NOMO-1 treated with DMSO at 0.1 percent for 48 hours (cell line): ENCODE measurements at regions not wholly inside any gene's neighbourhood (a gene's known extent, or its start where the extent isn't known, plus 50 kb on each side); places are given as distances from the start of the nearest gene placed in this dataset.
A peak's percentile ranks its signal among the peaks of the same experiment; 100 is the strongest.
"Not testable (repeated sequence)": the region's sequence is repeated elsewhere in the genome, so short reads cannot be mapped to it uniquely, and the experiment has no call there.

ENCODE experiments used
- DNase-seq: peaks from one replicate; lab custom pipeline; 2025; ENCODE audit not compliant: unreplicated experiment; lab: John Stamatoyannopoulos, UW

DNA sequence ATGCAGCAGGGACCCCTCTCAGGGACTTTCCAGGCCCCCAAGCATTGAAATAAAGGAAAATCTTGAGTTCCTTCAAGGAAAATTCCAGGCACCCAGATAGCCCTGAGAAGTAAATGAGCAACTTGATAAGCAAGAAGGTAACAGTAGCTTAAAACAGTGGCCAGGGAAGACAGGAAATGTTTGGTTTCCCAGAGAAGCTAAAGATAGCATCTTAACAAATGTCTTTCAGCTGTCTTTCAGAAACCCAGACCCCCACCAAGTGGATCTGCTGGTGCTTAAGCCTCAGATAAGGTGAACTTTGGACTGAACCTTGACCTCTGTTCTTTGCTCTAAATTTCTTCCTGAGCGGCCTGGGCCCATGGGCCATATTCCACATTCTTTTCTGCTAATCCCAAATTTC lies 117.8 kb upstream of the CST7 start:
- no peak for DNase-seq

DNA sequence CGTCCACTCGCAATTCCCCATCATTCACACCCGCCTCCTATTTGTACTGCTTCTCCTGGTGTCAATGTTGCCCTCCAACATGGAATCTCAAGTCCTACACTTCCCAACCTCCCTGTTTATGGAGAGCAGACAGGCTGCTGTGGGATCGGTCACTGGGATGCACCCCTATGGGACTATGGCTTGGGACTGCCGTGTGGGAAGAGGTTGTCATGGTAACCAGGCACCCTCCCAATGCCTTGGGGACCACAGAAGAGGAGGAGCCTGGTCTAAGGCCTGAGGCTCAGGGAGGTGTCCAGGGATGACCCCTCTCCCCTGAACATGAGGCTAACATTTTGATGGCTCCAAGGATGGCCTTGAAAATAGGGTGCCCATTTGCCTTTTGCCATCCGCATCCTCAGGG lies 116.6 kb upstream of the CST7 start:
- no peak for DNase-seq

DNA sequence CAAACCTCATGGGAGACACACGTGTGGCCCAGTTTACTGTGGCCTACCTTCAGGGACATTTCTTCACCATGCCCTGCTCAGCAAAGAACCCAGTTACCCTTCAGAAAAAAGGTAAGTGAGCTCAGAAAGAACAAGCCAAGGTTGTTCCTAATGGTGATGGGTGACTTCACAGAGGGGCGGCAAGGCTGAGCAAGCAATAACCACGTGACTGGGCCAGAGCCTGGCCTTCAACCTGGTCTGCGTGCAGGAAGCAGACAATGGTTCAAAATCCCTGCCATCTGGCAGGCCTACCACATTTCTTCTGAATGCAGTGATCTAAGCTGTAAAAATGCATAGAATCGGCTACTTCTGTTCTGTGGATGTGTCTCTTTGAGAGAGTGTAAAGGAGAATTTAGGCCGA lies 115.5 kb upstream of the CST7 start:
- DNase-seq, result no peak

DNA sequence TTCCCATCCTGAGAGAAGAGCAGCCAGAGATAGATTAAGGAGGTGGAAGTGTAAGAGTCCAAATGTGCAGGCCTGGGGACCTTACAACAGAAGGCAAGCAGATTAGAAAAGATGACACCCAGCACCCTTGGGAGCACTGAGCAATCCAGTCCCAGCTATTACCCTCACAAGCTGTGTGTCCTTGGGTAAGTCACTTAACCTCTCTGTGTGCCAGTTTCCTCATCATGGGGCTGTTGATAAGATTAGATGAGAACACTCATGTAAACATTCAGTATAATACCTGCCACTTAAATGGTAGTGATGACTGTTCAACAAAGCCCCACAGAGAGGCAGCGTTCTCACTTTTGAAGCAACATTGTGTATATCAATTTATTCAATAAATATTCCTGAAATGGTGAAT lies 114.8 kb upstream of the CST7 start:
- DNase-seq, result no peak

DNA sequence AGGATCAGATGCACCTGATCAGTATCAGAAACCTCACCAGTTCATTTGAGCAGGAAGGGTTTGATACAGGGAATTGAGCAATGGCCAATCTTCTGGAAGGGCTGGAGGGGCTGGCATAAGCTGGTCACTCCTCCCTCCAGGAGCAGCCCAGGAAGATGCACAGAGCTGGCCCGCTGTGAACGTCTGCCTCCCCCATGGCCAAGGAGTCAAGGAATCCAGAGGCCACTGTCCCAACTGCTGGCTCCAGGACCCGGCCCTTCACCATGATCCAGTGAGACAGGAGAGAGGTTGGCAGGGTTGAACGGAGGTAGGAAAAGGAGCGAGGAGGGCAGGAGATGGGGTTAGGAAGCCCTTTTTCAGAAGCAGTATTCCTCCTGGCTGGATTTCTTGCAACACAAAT lies 113.9 kb upstream of the CST7 start:
- DNase-seq, result no peak

DNA sequence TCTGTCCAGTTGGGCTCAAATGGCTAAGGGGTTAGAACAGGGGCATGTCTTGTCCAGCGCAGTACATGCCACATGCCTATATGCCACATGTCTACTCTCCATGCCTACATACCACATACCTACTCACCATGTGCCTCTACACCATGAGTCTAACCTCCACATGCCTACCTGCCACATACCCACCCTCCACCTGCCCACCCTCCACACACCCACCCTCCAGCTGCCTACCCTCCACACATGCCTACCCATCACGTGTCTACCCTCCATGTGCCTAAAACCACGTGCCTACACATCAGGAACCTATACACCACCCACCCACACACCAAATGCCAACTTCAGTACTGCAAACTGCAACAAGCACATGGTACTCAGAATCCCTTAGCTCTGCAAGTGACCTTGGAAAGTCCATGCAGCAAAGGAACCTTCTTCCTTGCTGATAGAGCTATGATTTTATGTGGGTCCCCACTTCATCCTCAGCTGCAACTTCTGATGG lies 113.0 kb upstream of the CST7 start:
- no peak for DNase-seq

DNA sequence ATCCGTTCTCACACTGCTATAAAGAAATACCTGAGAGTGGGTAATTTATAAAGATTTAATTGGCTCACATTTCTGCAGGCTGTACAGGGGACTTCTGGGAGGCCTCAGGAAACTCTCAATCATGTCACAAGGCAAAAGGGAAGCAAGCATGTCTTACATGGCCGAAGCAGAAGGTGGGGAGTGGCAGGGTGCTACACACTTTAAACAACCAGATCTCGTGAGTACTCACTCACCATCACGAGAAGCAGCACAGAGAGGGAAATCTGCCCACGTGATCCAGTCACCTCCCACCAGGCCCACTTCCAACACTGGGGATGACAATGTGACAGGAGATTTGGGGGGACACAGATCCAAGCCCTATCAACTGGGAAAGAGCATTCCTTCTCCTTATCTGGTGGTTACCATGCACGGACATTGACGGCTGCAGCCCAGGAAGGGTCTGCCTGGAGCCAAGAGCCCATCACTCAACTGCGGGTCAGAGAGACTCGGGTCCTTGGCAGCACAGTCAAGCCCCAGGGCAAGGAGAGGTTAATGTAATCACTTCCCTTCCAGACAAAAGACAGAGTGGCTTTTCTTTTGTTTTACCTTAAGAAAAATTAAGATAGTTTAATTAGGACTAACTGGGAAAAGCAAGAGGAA lies 112.3 kb upstream of the CST7 start:
- no peak for DNase-seq

DNA sequence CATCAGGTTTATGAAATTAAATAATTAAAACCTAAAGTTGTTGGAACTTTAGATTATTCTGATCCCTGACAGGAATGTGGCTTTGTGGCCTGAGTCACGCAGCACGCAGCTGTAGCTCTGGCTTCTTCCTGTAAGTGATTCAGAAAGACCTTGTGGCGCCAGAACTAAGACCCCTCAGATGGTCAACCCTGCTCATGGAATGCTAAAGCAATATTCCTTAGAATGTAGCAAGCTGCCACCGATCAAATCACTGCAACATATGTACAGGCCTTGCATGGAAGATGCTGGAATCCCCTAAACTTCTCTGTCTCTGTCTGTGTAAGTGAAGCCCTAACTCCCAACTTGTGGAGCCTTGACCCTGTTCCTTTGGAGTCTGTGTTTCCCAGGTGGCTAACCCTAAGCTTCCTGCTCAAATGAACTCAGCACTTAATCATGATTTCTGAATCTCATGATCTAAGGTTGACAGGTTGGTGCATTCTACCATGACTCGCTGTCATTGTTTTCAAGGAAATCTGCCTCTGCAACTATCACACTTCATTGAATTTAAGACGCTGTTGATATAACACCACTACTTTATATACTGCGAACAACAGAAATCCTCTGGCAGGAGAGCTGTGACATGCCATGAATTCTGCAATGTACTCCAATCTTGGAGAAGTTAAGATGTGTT lies 111.2 kb upstream of the CST7 start:
- no peak for DNase-seq

DNA sequence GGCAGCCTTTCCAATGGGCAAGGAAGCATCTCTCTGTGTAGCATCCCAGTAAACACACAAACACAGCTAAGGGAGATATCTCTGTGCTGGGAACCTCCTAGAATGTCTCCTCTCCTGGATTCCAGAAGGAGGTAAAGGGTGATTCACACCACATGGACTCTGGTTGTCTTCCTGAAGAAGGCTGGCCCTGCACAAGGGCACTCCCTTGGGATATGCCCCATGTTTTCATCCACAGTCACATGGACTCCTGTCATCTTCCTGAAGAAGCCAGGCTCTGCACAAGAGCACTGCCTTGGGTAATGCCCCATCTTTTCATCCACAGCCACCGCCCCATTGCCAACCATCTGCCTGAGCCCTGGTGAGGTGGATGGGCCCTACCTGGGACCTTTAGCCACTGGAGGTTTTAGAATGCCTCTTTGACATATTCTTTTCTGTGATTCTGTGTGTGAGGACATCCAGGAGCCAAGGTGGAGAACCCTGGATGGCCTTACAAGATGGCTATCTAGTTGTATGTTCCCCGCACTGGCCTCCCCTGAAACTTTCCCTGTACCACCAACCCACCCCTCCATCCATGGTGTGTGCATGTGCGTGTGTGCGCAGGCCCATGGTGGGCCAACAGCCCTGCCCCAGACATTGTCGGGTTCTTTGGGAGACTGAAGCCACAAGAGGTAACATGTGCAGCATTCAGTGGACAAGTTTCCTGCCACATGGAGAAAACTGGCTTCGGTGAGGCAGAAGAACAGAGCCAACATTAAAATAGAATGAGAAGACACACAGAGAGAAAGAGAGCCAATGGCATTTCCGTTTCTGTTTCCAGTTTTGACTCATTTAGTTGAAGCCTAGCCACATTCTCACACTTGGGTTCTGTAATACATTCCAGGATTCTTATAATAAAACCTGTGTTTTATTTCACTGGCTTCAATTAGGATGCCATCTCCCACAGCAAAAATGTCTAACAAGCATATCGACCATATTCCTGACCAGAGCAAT lies 110.2 kb upstream of the CST7 start:
- no peak for DNase-seq

DNA sequence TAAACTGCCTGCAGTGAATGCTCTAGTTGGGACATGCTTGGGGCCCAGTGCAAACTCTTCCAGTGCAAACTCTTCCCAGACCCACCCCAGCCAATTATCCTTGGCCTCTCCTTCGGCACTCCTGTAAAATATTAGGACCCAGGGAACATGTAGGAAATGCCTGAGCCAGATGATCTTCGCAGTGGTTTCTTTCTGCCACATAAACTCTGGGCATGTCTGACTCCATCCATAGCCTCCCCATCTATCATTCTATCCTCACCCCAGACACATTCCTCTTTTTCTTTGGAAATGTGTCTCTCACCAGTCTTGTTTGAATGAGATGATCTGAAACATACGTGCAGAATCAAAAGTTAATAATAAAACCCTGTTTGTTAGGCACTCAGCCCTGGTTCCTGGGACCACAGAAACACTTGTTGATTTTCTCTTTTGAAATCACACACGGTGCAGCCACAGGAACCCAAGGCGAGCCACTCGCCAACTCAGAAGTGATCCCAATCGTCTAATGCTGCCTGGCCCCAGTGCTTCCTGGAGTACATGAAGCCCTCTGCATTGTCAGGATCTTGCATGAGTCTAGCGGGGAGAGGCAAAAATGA lies 108.9 kb upstream of the CST7 start:
- no peak for DNase-seq

DNA sequence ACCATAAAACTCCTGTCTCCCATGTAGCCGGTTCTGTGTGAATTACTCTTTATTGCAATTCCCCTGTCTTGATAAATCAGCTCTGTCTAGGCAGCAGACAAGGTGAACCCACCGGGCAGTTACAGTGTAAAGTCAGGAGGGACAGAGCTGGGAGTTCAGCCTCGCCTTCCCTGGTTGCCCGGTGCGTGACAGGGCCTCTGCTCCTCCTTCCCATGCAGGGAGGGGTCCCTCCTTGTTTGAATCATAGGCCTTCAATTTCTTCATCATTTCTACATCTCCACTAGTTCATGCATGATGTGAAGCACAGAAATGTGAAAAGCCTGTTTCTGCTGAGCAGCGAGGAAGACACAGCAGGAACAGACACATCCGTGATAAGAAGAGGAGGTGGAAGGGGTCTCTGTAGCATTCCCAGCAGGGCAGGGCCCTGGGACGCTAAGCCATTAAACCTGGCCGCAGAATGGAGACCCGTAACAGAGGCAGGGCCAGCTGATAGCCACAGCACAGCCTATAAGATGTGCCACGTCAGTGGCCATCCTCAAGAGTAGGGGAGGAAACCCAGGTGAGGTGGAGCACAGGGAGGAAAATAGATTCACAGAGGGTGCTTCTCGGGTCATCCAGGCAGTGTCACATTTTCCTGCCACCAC lies 106.7 kb upstream of the CST7 start:
- no peak for DNase-seq

DNA sequence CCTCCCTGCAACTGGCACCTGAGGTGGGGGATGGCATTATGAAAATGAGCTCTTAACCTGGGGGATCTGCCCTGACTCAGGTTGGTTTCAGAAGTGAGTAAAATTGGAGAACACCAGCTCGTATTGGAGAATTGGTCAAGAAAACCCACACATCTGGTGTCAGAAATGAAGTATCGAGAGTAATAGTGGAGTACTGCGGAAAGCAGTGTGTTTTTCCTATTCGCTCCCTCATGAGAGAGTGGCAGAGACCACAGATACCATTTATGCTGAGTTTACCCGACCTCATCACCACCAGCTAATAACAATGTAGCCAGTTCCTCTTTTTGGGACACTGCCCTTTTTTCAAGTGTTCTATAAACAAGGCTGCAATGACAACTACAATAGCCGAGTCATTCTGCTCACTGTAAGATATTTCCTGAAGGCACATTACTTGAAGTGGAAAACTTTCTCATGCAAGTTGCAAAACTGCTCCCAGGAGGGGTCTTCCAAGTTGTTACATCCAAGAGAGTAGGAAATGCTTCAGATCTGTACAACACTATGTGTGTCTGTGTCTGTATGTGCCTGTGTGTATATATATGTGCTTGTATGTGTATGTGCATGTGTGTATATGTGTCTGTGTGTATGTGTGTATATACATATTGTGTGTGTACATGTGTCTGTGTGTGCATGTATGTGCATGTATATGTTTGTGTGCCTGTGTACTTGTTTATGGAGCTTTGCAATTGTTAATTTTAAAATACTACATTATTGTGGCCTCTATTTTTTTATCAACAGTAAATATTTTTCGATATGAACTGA lies 106.0 kb upstream of the CST7 start:
- peak; percentile 69 for DNase-seq

DNA sequence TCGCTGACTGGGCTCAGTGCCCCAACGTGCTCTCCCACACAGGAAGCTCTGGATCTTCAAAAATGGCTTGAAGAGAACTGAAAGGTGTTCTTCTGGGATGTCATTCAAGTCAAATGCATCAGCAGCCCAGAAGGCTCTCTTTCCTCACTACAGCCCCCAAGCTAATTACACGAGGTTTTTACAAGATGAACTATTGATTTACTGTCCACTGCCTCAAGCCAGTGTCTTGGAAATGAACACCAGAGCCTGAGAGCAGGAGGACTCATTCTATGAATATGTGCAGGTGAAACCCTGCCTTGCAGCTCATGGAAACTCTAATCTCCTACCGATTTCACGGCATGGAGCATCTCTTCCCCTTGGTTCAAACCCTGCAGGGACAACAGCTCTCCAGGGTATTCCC lies 98.9 kb upstream of the CST7 start:
- no peak for DNase-seq

DNA sequence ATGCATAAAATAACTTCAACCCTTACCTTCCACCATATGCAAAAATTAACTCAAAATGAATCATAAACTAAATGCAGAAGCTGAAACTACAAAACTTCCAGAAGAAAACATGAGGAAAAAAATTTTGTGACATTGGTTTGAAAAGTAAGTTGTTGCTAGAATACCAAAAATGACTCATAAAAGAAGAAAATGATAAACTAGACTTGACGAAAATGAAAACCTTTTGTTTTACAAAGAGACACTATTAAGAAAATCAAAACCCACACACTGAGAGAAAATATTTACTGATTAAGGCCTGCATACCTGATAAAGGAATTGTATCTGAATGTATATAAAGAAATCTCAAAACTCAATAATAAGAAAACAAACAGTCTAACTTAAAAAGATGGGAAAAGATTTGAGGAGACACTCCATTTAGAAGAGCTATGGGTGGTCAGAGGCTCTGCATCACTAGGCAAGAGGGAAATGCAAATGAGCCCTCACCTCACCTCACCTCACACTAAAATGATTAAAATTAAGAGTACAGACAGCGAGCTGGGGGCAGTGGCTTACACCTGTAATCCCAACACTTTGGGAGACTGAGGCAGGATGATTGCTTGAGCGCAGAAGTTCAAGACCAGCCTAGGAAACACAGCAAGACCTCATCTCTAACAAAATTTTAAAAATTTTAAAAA lies 97.6 kb upstream of the CST7 start:
- no peak for DNase-seq

DNA sequence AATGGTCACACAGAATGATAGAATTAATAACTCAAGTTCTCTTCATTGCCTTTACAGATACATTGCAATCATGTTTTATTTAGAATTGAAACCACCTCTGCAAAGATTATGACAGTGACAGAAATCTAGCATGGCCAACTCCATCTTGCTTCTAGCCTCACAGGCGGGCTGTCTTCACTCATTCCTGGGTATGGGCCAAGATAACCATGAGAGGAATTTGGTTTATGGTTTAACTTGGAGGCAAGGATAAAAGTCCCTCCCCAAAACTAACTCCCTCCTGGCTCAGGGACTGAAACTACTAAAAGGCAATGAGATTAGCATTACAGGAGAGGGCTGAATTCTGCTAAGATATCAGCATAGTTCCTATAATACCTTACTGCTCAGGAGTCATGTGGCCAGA lies 95.2 kb upstream of the CST7 start:
- DNase-seq, result no peak

DNA sequence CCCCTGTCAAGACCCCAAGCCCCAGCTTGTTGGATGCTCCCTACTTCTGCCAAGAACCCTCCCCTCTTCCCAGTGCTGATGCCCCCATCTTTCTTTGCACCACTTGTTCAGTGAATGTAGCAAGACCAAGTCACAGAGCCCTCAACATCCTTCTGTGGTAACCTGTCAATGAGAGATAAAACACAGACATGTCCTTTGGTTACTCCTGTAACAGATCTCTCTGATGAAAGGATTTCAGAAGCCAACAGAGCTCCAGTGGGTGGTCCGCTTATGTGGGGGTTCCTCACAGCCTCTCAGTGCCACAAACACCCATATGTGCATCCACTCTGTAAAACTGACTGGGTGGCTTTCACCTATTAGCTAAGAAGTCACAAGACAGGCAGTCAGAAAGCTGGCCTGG lies 93.2 kb upstream of the CST7 start:
- no peak for DNase-seq

DNA sequence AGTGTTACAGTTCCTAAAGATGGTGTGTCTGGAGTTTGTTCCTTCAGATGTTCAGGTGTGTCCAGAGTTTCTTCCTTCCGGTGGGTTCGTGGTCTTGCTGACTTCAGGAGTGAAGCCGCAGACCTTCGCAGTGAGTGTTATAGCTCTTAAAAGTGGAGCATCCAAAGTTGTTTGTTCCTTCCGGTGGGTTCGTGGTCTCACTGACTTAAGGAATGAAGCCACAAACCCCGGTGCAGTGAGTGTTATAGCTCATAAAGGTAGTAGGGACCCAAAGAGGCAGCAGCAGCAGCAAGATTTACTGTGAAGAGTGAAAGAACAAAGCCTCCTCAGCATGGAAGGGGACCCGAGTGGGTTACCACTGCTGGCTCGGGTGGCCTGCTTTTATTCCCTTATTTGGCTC lies 90.6 kb upstream of the CST7 start:
- DNase-seq, result not testable (repeated sequence)

DNA sequence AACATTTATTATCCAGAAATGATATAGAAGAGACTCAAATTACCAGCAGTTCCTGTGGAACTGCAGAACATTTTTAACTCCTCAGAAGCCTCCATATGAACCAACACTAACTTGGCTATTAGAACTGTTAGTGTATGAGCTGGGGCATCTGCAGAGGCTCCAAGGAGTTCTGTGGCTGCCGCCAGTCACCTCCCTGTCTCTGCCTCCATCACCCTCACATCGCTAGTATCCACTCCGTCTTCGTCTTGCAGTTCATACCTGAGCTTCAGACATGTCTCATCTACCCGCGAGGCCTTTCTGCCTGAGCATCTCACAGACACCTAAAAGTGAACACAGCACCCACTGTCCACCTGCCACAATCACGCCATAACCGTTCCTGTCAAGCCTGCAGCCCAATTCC lies 89.5 kb upstream of the CST7 start:
- DNase-seq, result no peak

DNA sequence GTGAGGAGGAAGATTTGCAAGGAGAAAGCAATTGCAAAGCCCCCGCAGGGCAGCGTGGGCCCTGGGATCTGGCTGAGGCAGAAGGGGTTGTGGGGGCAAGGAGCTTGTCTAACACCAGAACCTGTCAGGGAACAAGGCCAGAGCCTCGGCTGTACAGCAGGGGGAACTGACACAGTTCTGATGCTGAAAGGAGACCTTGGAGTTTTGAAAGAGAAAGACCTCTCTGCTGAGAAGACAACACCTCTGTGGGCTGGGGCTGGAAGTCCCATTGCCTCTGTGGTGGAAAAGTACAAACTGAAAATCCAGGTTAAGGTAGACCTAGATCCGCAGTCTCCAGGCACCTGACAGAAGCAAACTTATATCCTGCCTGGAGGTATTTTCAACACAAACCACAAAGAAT lies 86.9 kb upstream of the CST7 start:
- DNase-seq, result no peak

DNA sequence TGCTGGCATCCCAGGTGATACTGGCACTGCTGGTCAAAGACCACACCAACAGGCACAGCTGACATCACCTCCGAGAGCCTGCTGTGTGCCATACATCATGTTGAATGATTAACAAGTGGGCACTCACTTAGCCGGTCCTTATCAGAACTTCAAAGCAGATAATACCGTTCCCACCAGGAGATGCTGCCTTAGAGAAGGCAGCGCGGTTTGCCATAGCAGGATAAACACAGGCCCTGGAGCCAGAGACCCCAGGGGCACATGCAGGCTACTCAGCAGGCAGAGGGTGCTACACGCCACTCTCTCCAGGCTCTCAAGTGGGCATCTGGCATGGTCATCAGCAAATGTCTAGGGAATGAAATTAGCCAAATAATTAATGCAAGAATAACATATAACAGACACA lies 86.5 kb upstream of the CST7 start:
- no peak for DNase-seq
